GM23338 (cell line): ENCODE measurements at regions not wholly inside any gene's neighbourhood (a gene's known extent, or its start where the extent isn't known, plus 50 kb on each side); places are given as distances from the start of the nearest gene placed in this dataset.

Experiments used
- CTCF ChIP-seq, 2 experiments: fragments of 200-600 bp in 1 of 2; sonication (generic) in 1 of 2; conservative IDR thresholded peaks; 2 replicates each; pipeline versions ENCODE4 v1.5.1 to v1.6.1; 2016 to 2017; ENCODE audit warnings: antibody characterized with exemption in 2 of 2, low read depth in 2 of 2, mild to moderate bottlenecking in 2 of 2, moderate library complexity in 1 of 2
- EZH2 ChIP-seq: fragments of 200-600 bp; sonication (generic); IDR thresholded peaks from one replicate; pipeline ENCODE4 v1.8.0; 2017; ENCODE audit warnings: antibody characterized with exemption, mild to moderate bottlenecking, low read depth; ENCODE audit not compliant: unreplicated experiment
- EZH2phosphoT487 ChIP-seq: fragments of 200-600 bp; sonication (generic); IDR thresholded peaks from one replicate; pipeline ENCODE4 v1.8.1; 2018; ENCODE audit warnings: antibody characterized with exemption; ENCODE audit not compliant: unreplicated experiment
- JUNB ChIP-seq: IDR thresholded peaks from one replicate; pipeline ENCODE4 v1.6.1; 2016; ENCODE audit warnings: antibody characterized with exemption; ENCODE audit not compliant: unreplicated experiment
- POLR2AphosphoS5 ChIP-seq: IDR thresholded peaks from 2 replicates; pipeline ENCODE4 v1.6.1; 2016; ENCODE audit warnings: antibody characterized with exemption, low read depth
- REST ChIP-seq: IDR thresholded peaks from one replicate; pipeline ENCODE4 v1.6.1; 2018; ENCODE audit warnings: antibody characterized with exemption; ENCODE audit not compliant: unreplicated experiment

- TF ChIP-seq CTCF (conservative IDR thresholded peaks at IDR 0.05; ENCODE audit: low read depth in 2 of 2): no peak
- no peak for TF ChIP-seq EZH2phosphoT487
- no peak for TF ChIP-seq POLR2AphosphoS5
- no peak for TF ChIP-seq EZH2
- no peak for TF ChIP-seq JUNB
- no peak for TF ChIP-seq REST
These were observed 178.0 kb upstream of the KL start for GRCh38 chr13:32837973-32838927.
